Smooth muscle cell of the brain vasculature (primary cell): ENCODE measurements at regions not wholly inside any gene's neighbourhood (a gene's known extent, or its start where the extent isn't known, plus 50 kb on each side); places are given as distances from the start of the nearest gene placed in this dataset.

ENCODE experiments used
- DNase-seq: peaks from one replicate; pipeline ENCODE4 v3.0.0-alpha.2; 2012; ENCODE audit warnings: low read depth, low spot score

DNA sequence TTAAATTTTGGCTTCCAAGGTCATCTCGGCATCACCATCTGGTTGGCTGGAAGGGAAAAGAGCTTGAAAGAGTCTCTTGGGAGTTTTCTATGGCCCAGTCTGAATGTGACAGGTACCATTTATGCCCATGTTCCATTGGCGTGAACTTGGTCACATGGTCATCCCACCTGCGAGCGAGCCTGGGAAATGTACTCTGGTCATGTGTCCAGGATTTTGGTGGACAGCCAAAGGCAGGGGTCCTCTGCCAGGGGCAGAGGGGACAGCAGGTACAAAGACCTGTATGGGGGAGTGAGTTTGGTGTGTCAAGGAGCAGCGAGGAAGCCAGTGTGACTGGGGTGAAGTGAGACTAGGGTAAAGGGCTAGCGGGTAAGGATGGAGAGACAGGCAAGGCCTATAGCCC lies 112.6 kb downstream of the CDC5L start:
- no peak for DNase-seq

DNA sequence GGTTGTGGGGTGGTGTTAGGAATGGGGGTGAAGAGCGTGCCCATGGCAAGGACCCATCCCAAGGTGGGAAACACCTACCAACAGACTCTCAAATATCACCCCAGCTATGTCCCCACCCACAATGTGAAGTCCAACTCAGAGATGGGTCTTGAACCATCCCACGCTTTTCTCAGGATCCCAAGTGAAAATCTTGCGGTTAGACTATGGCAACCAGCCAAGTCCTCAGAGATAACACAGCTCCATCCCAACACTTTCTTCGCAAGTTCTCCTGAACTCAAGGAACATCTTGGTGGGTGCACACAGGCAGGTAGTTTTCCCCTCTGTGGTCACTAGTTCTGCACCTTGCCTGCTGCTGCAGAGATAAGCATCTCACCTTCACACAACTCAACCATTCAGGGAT lies 116.0 kb downstream of the CDC5L start:
- DNase-seq = no peak

DNA sequence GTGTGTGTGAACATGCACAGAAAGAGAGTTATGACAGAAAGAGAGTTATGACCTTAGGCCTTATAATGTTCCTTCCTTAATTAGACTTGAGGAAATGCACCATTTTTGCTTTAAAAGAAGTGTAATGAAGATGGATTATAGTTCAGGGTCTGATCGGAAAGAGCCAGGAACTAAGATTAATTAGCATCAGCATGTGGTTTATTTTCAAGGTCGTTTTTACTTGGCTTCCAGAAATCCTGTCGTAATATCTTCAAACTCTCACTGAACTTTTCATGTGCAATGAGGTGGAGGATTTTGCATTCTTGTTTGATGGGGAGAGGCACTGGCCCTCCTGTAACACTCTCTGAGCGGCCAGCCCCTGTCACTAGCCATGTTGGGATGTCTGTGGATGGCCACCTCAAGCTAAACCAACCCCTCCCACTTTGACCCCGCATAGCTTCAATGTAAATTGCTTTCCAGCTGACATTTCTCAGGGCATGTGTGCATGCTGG lies 116.8 kb downstream of the CDC5L start:
- no peak for DNase-seq

DNA sequence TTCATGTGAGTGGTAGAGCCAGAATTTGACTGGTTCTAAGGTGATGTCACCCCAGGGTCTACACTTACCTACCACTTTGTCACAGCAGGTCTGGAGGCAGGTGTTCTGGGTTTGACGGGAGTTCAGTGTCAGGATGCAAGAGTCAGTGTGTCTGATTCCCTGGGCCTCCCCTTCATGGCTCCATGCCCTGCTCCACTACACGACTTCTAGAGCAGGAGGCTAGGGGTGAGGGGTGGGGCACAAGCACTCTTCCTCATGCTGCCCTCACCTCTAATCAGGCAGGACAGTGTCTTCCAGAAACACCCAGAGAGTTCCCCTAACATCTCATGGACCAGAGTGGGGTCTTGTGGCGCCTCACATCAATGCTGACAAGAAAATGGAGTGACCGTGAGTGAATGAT lies 118.2 kb downstream of the CDC5L start:
- DNase-seq = no peak

DNA sequence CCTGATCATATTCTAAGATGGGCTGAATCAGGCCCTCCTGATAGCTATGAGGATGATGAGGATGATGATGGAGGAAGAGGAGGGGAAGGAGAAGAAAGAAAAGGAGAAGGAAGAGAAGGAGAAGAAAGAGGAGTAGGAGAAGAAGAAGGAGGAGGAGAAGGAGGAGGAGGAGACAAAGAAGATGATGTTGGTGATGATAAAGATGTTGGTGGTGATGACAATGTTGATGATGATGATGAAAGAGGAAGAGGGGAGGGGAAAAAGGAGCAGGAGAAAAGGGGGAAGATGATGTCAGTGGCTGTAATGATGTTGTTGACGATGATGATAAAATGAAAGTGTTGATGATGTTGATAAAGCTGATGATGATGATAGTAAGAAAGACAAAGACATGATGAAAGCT lies 119.5 kb downstream of the CDC5L start:
- DNase-seq = no peak

DNA sequence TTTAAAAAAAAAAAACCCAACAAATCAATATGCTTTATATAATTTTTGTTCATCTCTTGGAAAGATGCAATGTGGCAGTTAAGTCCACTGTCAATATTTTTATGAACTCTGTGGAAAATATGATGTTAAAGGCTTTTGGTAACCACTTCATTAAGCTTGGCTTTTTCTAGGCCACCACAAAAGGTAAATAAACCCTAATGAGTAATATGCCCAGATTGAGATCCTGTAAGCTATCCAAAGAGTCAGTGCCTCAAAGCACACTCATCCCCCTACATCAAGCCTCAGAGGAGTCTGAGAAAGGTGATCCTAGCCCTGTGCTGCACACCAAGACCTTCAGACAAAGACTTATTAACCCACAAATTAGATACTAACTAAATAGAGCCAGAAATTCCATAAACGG lies 121.1 kb downstream of the CDC5L start:
- no peak for DNase-seq

DNA sequence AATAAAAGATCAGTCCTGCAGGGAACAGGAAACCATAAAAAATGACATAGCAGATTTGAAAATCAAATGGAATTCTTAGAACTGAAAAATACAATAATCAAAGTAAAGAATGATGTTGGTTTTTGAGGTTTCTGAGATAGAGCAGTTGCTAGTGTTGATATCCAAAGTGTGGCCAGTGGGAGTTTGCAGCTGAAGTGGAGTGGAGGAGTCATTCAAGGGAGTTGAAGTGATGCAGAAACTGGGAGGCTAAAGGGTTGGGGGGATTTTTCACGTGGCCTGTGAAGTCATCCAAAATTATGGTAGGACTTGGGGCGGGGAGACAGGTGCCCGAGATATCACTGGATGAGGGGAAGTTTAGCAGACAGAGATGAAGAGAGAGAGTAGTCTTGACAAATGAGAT lies 123.6 kb downstream of the CDC5L start:
- DNase-seq = no peak

DNA sequence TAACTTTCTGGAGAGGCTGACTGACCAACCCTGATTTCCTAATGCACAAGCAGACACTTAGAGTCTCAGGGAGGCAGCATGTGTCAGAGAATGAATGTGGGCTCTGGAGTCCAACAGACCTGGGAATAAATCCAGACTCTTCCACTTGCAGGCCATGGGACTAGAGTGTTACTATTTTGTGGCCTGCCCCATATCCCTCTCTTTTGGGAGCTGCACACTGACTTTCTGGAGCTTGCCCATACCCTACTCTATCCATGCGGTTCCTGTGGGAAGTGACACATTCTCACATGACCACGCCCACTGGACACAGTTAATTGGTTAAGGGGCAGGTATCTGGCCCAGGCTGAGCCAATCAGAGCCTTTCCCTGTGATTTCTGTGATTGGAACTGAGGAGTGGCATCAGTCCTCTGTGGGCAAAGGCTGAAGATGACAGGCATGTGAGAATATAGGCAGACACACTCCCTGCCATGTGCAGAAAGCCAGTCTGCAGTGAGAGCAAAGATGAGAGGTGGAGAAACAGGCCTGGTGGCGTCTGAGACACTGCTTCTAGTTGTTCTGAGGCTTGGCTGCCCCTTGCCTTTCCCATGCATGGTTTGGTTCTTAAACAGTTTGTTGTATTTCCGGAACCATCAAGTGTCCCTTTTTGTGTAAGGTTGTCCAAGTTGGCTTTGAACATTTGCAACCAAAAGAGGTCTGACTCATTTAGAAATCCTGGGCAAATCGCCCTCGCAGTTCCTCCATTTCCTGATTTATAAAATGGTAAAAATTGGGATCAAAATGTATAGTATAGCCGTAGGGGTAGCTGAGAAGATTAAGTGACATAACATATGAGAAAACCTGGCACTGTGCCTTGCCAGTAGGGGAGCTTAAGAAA lies 125.6 kb downstream of the CDC5L start:
- DNase-seq = no peak

DNA sequence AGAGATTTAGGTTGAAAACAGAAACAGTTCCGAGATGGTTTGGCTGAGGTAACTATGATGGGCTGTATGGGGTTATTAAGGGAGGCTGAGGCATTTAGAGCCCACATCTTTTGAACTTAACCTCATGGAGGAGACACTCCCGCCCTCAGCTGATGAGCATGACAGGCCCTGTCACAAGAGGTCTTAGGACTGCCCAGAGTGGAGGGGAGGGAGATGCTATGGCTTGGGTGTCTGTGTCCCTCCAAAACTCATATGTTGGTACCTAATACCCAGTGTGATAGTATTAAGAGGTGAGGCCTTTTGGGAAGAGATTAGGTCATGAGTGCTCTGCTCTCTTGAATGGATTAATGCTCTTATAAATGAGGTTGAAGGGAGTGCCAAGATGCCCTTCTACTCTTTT lies 126.6 kb downstream of the CDC5L start:
- no peak for DNase-seq

DNA sequence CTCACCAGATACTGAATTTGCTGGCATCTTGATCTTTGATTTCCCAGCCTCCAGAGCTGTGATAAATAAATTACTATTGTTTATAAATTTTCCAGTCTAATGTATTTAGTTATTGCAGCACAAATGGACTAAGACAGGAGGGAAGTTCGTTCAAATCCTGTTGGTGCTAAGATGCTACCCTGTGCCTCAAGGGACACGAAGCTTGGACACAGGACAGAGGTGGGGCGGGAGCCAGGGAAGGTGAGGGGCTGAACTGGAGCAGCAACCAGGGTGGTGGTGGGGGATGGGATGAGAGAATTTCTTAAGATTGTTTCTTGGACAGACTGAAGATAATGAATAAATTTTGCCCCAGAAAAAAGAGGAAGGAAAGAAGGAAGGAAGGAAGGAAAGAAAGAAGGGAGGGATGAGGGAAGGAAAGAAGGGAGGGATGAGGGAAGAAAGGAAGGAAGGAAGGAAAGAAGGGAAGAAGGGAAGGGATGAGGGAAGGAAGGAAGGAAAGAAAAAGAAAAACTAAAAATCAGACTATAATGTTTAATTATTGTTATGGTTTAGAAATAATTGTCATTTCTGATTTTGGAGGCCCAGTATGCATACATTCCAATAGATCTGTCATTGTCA lies 127.2 kb downstream of the CDC5L start:
- DNase-seq = no peak

DNA sequence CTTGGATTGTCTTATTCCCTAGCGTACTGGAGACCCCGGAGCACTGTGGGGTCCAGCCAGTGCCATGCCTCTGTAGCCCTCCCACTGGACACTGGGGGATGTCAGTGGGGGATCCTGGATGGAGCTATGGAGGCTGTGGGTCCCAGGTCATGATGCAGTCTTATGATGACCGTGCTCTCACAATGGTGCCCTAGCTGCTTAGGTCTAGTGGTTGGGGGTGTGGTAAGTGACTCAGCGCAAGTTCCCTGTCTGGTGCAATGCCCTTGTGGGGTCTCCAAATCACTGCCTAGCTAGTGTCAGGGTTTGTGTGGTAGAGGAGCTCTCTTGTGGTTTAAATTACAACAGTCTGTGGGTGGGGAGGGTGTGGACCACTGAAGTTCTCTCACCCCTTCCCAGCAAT lies 135.4 kb downstream of the CDC5L start:
- DNase-seq = no peak

DNA sequence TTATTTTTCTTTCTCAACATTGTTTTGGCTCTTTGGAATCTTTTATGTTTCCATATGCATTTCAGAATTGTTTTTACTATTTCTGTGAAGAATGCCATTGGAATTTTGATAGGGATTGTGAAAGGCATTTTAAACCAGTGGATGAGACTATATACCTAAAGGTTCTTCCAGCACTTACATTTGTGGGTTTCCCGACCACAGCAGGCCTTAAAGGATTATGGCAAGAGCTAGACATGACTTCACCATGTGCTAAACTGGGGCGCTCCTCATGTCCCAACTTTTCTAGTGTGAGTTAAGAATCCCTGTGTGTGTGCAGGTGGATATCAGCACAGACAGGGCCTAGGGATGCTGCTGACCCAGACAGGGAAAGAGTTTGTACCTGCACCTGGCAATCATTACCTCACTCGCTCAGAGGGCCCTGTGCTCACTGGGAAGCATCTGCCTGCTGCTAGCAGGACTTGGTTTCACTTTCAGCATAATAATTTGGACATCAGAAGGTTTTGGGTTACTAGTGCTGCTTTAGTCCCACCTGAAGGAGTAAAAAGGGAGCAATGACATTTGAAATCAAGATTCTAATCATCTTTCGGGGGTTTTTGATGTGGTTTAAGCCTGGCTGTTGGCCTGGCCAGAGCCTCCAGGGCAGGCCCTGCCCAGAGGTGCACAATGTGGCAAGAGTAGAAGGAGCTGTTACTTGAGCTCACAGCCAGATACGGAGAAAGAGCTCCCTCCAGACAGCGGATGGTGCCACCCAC lies 137.1 kb downstream of the CDC5L start:
- DNase-seq = no peak

DNA sequence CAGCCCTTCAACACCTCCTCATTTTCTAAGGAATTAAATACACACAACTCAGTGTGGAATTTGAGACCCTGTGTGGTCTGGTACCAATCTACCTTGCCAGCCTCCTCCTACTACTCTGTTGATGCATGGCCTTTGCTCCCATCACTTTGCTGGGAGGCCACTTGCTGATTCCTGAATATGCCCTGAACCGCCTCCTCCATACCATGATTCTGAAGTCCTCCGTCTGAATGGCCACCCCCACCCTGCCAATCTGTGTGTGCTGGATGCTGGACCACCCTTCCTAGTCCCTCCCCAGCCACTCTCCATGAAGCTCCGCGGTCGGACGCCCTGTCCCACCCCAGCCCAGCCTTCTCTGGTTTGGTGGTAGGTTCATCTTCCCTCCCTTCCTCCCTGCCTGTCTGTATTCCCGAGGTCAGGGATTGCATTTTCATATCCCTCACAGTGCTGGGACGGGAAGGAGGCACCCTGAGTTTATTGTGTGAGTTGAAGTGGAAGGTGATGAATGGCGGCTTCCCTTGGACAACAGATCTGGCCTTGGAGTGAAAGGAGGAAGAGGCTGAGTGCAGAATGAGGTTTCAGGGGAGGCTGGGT lies 138.3 kb downstream of the CDC5L start:
- no peak for DNase-seq

DNA sequence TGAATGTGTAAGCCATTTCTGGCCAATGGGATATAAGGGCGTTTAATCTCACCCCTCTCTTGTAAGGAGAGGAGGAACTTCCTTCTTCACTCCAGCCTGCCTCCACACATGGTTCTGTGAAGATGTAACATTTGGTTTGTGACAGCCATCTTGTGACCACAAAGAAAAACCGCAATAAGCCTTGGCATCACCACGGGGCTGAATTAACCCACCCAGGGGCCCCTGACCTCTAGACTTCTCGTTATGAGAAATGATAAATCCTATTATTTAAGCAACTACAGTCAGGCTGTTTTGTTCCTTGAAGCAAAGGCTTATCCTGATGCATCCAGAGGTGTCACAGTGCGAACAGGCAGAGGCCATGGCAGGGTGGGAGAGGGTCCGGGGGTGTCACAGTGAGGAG lies 139.7 kb downstream of the CDC5L start:
- no peak for DNase-seq

DNA sequence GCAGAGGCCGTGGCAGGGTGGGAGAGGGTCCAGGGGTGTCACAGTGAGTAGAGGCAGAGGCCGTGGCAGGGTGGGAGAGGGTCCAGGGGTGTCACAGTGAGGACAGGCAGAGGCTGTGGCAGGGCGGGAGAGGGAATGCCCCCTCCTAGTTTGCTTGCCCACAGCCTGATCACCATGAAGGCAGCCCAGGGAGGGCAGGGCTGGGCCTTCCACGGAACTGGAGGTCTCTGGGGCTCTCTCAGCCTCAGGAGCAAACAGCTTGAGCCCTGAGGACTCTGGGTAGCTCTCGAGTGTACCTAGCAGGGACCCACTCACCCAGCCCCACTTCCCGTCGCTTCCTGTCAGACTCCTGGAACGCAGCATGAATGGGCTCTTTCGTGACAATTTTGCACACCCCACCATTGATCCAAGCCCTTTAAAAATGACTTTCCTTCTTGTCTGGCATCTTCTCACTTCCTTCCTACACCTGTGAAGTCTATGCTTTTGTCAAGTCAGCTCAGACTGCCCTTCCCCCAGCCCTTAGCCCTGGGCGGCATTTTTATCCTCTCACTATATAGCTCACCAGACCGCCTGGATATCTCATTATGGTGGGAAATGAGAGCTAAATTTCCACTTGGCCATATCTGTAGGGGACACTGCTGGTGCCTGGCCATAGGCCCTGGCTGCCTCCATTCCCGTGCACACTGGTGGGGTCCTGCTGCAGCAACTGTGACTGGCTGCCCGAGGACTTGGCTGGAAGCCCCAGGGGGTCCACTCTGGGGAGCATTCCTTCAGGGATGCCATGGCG lies 140.3 kb downstream of the CDC5L start:
- no peak for DNase-seq

DNA sequence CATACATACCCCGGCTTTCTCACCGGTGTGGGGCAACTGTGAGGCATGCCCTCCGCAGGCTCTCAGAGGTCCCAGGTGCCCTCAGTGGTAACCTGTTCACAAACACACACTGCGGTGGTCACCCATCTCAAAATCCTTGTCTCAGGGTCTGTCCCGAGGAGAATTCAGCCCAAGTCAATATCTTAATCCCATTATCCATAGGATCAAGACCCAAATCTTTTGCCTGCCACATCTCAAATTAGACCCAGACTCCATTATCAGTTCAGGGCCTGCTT lies 140.8 kb downstream of the CDC5L start:
- DNase-seq = no peak

DNA sequence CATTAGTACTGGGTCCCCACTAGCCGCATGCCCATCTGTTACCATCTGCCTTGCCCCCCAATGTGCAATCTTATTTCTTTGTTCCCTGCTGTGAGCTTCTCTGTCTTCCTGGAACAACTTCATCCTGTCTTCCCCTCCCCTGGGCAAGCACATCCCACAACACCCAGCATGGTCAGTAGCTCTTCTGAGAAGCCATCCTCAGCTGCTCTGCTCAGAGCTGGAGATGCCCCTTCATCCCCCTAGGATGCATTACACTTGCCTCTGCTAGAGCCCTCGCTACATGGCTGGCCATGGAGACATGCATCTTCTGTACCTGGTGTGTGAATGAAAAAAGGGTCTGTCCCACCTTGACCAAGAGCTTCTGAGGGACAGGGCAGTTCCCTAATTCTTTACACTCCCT lies 141.2 kb downstream of the CDC5L start:
- no peak for DNase-seq

DNA sequence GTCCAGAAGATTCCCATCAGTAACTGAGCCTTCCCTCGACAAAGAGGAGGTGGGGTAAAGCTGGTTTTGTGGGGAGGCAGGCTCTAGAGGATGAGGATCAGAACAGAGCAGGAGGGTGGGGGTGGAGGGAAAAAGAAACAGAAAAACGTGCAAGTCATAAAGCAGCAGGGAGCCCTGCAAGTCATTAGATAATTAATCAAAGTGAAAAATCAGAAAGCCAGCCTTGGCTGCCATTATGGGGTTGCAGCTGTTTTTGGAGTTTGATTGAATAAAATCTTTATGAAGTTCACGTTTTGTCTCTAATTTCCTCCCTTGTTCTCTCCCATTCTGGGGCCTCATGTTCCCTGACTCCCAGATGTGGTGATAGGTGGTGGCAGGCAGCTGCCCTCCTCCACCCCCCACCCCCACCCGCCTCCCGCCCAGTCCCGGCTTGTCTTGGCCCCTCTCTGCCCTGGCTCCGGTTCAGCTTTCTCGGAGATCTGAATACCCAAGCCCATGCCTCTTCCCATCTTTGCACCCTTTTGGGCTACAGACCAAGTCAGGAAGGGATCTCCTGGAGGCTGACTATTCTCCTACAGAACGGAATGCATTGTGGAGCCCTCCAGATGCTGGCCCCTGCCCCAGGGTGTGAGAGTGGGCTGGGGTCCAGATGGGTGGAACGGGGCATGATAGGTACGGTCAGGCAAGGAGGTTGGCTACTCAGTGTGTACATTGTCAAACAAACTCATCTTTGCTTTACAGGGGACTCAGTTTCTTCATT lies 141.8 kb downstream of the CDC5L start:
- no peak for DNase-seq

DNA sequence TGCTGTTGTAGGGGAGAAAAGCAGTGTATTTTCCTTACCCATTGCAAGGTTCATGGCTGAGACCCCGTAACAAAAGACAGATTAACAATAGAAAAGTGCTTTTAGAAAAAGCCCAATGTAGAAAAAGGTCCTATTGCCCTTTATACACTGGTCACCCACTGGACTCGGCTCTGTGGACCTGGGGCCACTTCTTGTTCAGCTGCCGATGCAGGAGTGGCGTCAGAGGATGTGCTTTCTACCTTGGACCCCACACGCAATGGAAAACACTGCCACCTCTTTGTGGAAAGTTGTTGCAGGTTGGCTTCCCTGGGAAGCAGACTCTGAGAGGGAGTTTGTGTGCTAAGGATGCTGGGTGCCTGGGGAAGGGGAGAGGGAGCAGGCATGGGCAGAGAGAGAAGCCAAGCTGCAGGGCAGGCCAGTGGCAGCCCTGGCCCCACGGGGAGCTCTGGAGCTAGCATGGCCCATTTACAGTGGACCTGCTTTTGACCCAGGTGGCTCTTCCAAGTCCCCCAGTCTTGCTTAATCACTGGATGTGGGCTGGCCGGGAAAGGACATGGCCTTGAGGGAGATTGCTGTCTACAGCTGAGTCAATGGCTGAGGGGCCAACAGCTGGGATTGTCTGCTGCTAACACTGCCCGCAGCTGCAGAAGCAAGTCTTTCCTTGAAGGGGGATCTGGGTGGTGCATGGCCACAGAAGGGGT lies 142.9 kb downstream of the CDC5L start:
- DNase-seq = no peak

DNA sequence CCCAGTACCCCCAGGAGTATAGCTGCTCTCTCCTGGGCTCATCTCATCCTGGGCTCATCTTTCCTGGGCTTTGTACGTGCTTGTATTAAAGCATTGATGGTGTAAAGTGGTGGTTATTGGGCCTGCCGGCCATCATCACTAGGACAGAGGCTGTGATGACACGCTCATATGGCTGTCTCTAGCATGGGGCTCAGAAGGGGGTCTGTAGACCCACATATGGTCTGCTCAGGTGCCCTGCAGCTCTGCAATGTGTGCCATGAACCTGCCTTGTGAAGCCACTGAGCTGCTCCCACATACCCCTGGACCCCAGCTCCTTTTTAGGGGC lies 143.4 kb downstream of the CDC5L start:
- DNase-seq = no peak
